HEK293T (cell line): ENCODE measurements at regions not wholly inside any gene's neighbourhood (a gene's known extent, or its start where the extent isn't known, plus 50 kb on each side); places are given as distances from the start of the nearest gene placed in this dataset.

Experiments used
- ARNT ChIP-seq: fragments of 450-650 bp; IDR thresholded peaks from 2 replicates; pipeline ENCODE4 v1.6.1; 2017; ENCODE audit warnings: mild to moderate bottlenecking
- BHLHE40 ChIP-seq: fragments of 450-650 bp; IDR thresholded peaks from 2 replicates; pipeline ENCODE4 v1.6.1; 2016; ENCODE audit warnings: mild to moderate bottlenecking, moderate library complexity, borderline replicate concordance
- FOXM1 ChIP-seq: fragments of 450-650 bp; IDR thresholded peaks from 2 replicates; pipeline ENCODE4 v1.6.1; 2017; ENCODE audit warnings: mild to moderate bottlenecking, borderline replicate concordance
- HDGF ChIP-seq: fragments of 450-650 bp; IDR thresholded peaks from 2 replicates; pipeline ENCODE4 v1.6.1; 2017; ENCODE audit warnings: antibody characterized with exemption, borderline replicate concordance
- LEF1 ChIP-seq: fragments of 450-650 bp; IDR thresholded peaks from 2 replicates; pipeline ENCODE4 v1.6.1; 2017; ENCODE audit warnings: mild to moderate bottlenecking, borderline replicate concordance
- SP1 ChIP-seq: fragments of 450-650 bp; IDR thresholded peaks from 2 replicates; pipeline ENCODE4 v1.6.1; 2017
- SUZ12 ChIP-seq: fragments of 450-650 bp; IDR thresholded peaks from 2 replicates; pipeline ENCODE4 v1.6.1; 2016; ENCODE audit warnings: mild to moderate bottlenecking
- TARDBP ChIP-seq: fragments of 450-650 bp; IDR thresholded peaks from 2 replicates; pipeline ENCODE4 v1.6.1; 2016
- ZNF384 ChIP-seq: fragments of 450-650 bp; IDR thresholded peaks from 2 replicates; pipeline ENCODE4 v1.6.1; 2016
- TF ChIP-seq, protein P1 (sequence below): fragments of 450-650 bp; IDR thresholded peaks from 2 replicates; pipeline ENCODE4 v1.6.1; 2016

GRCh38 chr22:48247829-48248228 is 1485.4 kb downstream of the TBC1D22A start:
- TF ChIP-seq FOXM1 = no peak
- TF ChIP-seq TARDBP = no peak
- no peak for TF ChIP-seq ARNT
- no peak for TF ChIP-seq LEF1
- no peak for TF ChIP-seq SP1
- TF ChIP-seq HDGF = no peak
- TF ChIP-seq, protein P1, sequence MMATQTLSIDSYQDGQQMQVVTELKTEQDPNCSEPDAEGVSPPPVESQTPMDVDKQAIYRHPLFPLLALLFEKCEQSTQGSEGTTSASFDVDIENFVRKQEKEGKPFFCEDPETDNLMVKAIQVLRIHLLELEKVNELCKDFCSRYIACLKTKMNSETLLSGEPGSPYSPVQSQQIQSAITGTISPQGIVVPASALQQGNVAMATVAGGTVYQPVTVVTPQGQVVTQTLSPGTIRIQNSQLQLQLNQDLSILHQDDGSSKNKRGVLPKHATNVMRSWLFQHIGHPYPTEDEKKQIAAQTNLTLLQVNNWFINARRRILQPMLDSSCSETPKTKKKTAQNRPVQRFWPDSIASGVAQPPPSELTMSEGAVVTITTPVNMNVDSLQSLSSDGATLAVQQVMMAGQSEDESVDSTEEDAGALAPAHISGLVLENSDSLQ = no peak
- TF ChIP-seq BHLHE40 = no peak
- no peak for TF ChIP-seq ZNF384
- TF ChIP-seq SUZ12 = no peak
